Right lobe of liver (tissue), 6 donors: ENCODE measurements at regions not wholly inside any gene's neighbourhood (a gene's known extent, or its start where the extent isn't known, plus 50 kb on each side); places are given as distances from the start of the nearest gene placed in this dataset.

Source experiments
- ATAC-seq, 4 donors: fragments of 200-7000 bp; cut with Tn5 transposase; one replicate each; pipeline ENCODE4 v1.9.1; 2020; ENCODE audit warnings: mild to moderate bottlenecking in 4 of 4, moderate library complexity in 4 of 4
- DNase-seq, 3 donors: peaks; one replicate each; pipeline ENCODE4 v3.0.0-alpha.2; 2020
- H3K27ac ChIP-seq, 3 donors: fragments of 200-600 bp; one replicate each; pipeline ENCODE4 v1.8.0; 2022
- H3K27me3 ChIP-seq, 2 donors: fragments of 200-600 bp; one replicate each; pipeline ENCODE4 v1.8.0; 2022
- H3K36me3 ChIP-seq, 4 donors: fragments of 200-600 bp; sonication (generic) in 1 of 4; one replicate each; pipeline versions ENCODE4 v1.5.1 to v1.8.0; 2017 to 2022; ENCODE audit warnings: control low read depth in 1 of 4
- H3K4me1 ChIP-seq, 4 donors: fragments of 200-600 bp; sonication (generic) in 1 of 4; one replicate each; pipeline versions ENCODE4 v1.5.1 to v1.8.0; 2017 to 2022; ENCODE audit warnings: control low read depth in 1 of 4
- H3K4me3 ChIP-seq, 3 donors: fragments of 200-600 bp; one replicate each; pipeline ENCODE4 v1.8.0; 2022
- H3K9me3 ChIP-seq, 4 donors: fragments of 200-600 bp; sonication (generic) in 1 of 4; one replicate each; pipeline versions ENCODE4 v1.5.1 to v1.8.0; 2017 to 2022; ENCODE audit warnings: control low read depth in 1 of 4
- POLR2A ChIP-seq: fragments of 450-650 bp; IDR thresholded peaks from one replicate; pipeline ENCODE4 v1.6.1; 2017; ENCODE audit warnings: antibody characterized with exemption, mild to moderate bottlenecking
- WGBS: methylation state at CpG from one replicate; pipeline ENCODE4 v1.1.6; 2018; ENCODE audit warnings: low coverage, low lambda C conversion rate; ENCODE audit not compliant: insufficient coverage; ENCODE audit errors: missing lambda C conversion rate; 5-methylcytosine and 5-hydroxymethylcytosine counted together
- intact Hi-C, 2 donors: fragments of 100-400 bp; cut with DNase I; formaldehyde crosslinking; loops; one replicate each; pipeline versions ENCODE4 v1.11.2 to v1.14.1; 2022
- TF ChIP-seq, protein P1 (sequence below), 4 donors: fragments of 200-600 bp in 3 of 4; fragments of 450-650 bp in 1 of 4; IDR thresholded peaks; one replicate each; pipeline versions ENCODE4 v1.5.1 to v1.8.0; 2016 to 2022; ENCODE audit warnings: antibody characterized with exemption in 4 of 4, mild to moderate bottlenecking in 2 of 4
- donor health status: DM: no; HTN: yes; CAD: no.
- donor health status: DM: no; HTN: no; CAD: no.
- donor health status: DM: no; HTN: no; CAD: no.
- donor health status: DM: no; HTN: yes; CAD: no.
- donor health status: DM: no; HTN: yes; CAD: no.

- Histone ChIP-seq H3K9me3 (no peaks in the 10 kb centered on the region), H3K36me3 (no peaks in the 10 kb centered on the region), H3K27me3 (no peaks in the 10 kb centered on the region), H3K4me3 (no peak overlapping the region), H3K4me1 (no peaks in the 10 kb centered on the region), H3K27ac (no peak overlapping the region)
- DNase-seq = no peak
- no peak for TF ChIP-seq POLR2A
- TF ChIP-seq, protein P1, sequence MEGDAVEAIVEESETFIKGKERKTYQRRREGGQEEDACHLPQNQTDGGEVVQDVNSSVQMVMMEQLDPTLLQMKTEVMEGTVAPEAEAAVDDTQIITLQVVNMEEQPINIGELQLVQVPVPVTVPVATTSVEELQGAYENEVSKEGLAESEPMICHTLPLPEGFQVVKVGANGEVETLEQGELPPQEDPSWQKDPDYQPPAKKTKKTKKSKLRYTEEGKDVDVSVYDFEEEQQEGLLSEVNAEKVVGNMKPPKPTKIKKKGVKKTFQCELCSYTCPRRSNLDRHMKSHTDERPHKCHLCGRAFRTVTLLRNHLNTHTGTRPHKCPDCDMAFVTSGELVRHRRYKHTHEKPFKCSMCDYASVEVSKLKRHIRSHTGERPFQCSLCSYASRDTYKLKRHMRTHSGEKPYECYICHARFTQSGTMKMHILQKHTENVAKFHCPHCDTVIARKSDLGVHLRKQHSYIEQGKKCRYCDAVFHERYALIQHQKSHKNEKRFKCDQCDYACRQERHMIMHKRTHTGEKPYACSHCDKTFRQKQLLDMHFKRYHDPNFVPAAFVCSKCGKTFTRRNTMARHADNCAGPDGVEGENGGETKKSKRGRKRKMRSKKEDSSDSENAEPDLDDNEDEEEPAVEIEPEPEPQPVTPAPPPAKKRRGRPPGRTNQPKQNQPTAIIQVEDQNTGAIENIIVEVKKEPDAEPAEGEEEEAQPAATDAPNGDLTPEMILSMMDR (IDR thresholded peaks at IDR 0.05) = no peak
- intact Hi-C loops = no loop called here
- ATAC-seq = no peak
- WGBS = 70% methylated on average over 1 of the region's 1 CpG
Measured at GRCh38 chr4:96131186-96131585, 291.3 kb downstream of the PDHA2 start.

DNA sequence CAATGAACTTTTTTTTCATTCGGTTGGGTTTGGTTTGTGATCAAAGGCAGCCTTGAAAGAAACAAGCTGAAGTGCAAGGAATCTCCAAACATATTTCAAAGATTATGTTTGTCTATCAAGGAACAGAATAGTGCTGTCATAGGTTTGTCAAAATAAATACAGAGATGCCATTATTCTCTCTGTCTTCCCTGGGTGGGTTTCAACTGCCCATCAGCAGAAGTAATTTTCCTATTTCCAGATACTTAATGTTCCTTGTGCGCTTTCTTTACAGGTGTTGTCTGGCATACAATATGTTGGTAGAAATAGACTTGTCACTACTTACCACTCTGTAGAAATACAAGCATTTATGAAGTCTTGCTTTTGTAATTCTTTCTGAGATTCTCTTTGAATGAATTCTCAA, 294.9 kb downstream of the PDHA2 start:
- Histone ChIP-seq H3K4me3 (no peak overlapping the region), H3K4me1 (no peaks in the 10 kb centered on the region), H3K36me3 (no peaks in the 10 kb centered on the region), H3K27ac (no peak overlapping the region), H3K9me3 (no peaks in the 10 kb centered on the region), H3K27me3 (no peaks in the 10 kb centered on the region)
- 58% methylated on average over 2 of the region's 2 CpGs for WGBS
- no peak for DNase-seq
- TF ChIP-seq, protein P1 (IDR thresholded peaks at IDR 0.05) = no peak
- no peak for TF ChIP-seq POLR2A
- intact Hi-C loops = no loop called here
- ATAC-seq = no peak

DNA sequence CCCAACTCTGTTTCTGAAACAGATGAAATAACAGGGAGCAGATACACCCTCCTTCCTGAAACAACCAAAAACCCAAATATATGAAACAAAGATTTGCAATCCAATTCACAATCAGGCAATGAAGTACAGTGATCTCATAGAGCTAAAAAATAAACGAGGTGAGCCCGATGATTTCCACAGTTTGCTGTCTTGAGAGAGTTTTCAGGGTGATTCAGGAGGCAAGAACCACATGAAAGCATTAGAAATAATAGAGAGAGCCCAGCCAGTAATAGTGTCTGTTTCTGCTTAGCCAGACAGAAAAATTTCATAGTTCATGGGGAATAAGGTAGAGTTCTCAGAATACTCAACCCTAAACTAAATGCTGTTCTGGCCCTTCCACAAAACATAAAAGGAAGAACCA, 296.2 kb downstream of the PDHA2 start:
- ATAC-seq (no peak), DNase-seq (no peak)
- H3K9me3 ChIP-seq = no peaks in the 10 kb centered on the region
- H3K36me3 ChIP-seq = no peaks in the 10 kb centered on the region
- no peak overlapping the region for H3K4me3 ChIP-seq
- no peaks in the 10 kb centered on the region for H3K27me3 ChIP-seq
- TF ChIP-seq, protein P1 (IDR thresholded peaks at IDR 0.05) = no peak
- TF ChIP-seq POLR2A = no peak
- WGBS = 44% methylated on average over 2 of the region's 2 CpGs
- H3K4me1 ChIP-seq = no peaks in the 10 kb centered on the region
- H3K27ac ChIP-seq = no peak overlapping the region
- intact Hi-C loops = no loop called here

DNA sequence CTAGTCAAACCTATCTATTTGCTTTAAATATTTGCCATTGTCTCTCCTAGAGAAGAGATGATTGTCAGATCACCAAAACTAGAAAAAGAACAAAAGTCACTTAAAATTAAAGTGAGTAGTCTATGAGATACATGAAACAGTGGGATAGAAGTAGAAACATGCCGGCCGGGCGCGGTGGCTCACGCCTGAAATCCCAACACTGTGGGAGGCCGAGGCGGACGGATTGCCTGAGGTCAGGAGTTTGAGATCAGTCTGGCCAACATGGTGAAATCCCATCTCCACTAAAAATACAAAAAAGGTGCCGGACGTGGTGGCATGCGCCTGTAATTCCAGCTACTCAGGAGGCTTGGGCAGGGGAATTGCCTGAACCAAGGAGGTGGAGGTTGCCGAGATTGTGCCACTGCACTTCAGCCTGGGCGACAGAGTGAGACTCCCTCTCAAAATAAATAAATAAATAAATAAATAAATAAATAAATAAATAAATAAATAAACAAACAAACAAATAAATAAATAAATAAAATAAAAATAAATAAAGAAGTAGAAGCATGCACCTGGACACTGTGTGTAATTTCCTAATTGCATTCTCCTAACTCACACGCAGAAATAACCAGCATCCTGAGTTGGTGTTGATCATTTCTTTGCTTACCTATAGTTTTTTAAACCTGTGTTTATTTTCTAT, 299.5 kb downstream of the PDHA2 start:
- intact Hi-C loops = no loop called here
- H3K4me3 ChIP-seq = no peak overlapping the region
- no peaks in the 10 kb centered on the region for H3K9me3 ChIP-seq
- no peak for TF ChIP-seq POLR2A
- TF ChIP-seq, protein P1 (IDR thresholded peaks at IDR 0.05) = no peak
- 82% methylated on average over 14 of the region's 14 CpGs for WGBS
- H3K27ac ChIP-seq = no peak overlapping the region
- DNase-seq (no peak), ATAC-seq (no peak)
- H3K4me1 ChIP-seq = no peaks in the 10 kb centered on the region
- no peaks in the 10 kb centered on the region for H3K27me3 ChIP-seq
- no peaks in the 10 kb centered on the region for H3K36me3 ChIP-seq

DNA sequence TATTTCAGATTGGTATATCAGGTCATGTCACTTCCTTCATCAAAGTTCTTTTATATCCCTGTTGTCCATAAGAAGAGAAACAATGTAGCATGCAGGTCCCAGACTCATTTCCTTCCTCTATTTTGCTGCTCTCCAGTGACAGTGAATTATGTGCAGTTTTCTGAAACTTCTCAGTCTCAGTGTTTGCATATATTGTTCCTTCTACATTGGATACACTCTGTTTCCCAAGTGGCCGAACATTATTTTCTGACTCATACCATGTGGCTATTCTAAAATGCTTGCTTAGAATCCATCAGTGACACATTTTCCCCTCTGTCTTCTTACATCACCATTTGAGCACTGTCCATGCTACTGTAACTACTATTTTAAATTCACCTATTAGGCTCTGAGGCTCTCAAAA, 305.7 kb downstream of the PDHA2 start:
- Histone ChIP-seq H3K27me3 (no peaks in the 10 kb centered on the region), H3K27ac (no peak overlapping the region), H3K4me3 (no peak overlapping the region), H3K4me1 (no peaks in the 10 kb centered on the region), H3K9me3 (no peaks in the 10 kb centered on the region), H3K36me3 (no peaks in the 10 kb centered on the region)
- DNase-seq = no peak
- TF ChIP-seq, protein P1 (IDR thresholded peaks at IDR 0.05) = no peak
- intact Hi-C loops = no loop called here
- WGBS = 18% methylated on average over 1 of the region's 1 CpG
- no peak for ATAC-seq
